Esophagus squamous epithelium (tissue), 5 donors: ENCODE measurements at regions not wholly inside any gene's neighbourhood (a gene's known extent, or its start where the extent isn't known, plus 50 kb on each side); places are given as distances from the start of the nearest gene placed in this dataset.

Source experiments
- DNase-seq: peaks from one replicate; lab custom pipeline; 2025; lab: John Stamatoyannopoulos, UW
- H3K27ac ChIP-seq, 4 donors: fragments of 200-600 bp; sonication (generic); one replicate each; pipeline ENCODE4 v1.5.1; 2016 to 2019; ENCODE audit warnings: mild to moderate bottlenecking in 1 of 4
- H3K27me3 ChIP-seq, 4 donors: fragments of 200-600 bp; sonication (generic); 1 replicate in 3 of 4; 2 replicates in 1 of 4; pipeline versions ENCODE4 v1.5.1 to v1.6.0; 2017 to 2021; ENCODE audit warnings: antibody characterized with exemption in 1 of 4
- H3K36me3 ChIP-seq, 3 donors: fragments of 200-600 bp; sonication (generic); one replicate each; pipeline ENCODE4 v1.5.1; 2016 to 2019
- H3K4me1 ChIP-seq, 3 donors: fragments of 200-600 bp; sonication (generic); one replicate each; pipeline ENCODE4 v1.5.1; 2017 to 2019
- H3K4me3 ChIP-seq, 4 donors: fragments of 200-600 bp; sonication (generic); 1 replicate in 3 of 4; 2 replicates in 1 of 4; pipeline ENCODE4 v1.5.1; 2016 to 2019; ENCODE audit warnings: mild to moderate bottlenecking in 2 of 4, moderate library complexity in 1 of 4
- H3K9me3 ChIP-seq, 3 donors: fragments of 200-600 bp; sonication (generic); one replicate each; pipeline ENCODE4 v1.5.1; 2016 to 2019
- POLR2A ChIP-seq, 4 donors: fragments of 450-650 bp; IDR thresholded peaks; one replicate each; pipeline ENCODE4 v1.6.1; 2017; ENCODE audit warnings: antibody characterized with exemption in 4 of 4, mild to moderate bottlenecking in 4 of 4, moderate library complexity in 3 of 4
- WGBS, 2 donors: methylation state at CpG; one replicate each; pipeline ENCODE4 v1.1.5; 2018; 5-methylcytosine and 5-hydroxymethylcytosine counted together
- intact Hi-C: fragments of 100-400 bp; cut with DNase I; formaldehyde crosslinking; loops from one replicate; pipeline ENCODE4 v1.15.0; 2022
- TF ChIP-seq, protein P1 (sequence below), 6 experiments: fragments of 450-650 bp in 4 of 6; fragments of 200-600 bp in 2 of 6; sonication (generic) in 2 of 6; IDR thresholded peaks; one replicate each; pipeline ENCODE4 v1.5.1; 2016 to 2019; ENCODE audit warnings: antibody characterized with exemption in 6 of 6, mild to moderate bottlenecking in 4 of 6, moderate library complexity in 4 of 6
- donor health status: DM: yes; HTN: yes; CAD: no.

- Histone ChIP-seq H3K4me1 (peaks cover 61 to 100% (median 67%) of the 10 kb centered on the region in 3 donors), H3K27me3 (no peaks in the 10 kb centered on the region), H3K9me3 (no peaks in the 10 kb centered on the region), H3K4me3 (peak overlapping the region; percentile 45 to 70 (median 54)), H3K36me3 (peaks cover 0 to 13% (median 0%) of the 10 kb centered on the region in 3 donors), H3K27ac (peak overlapping the region; percentile 88 to 98 (median 96))
- DNase-seq, result no peak
- 6 to 40% methylated on average over 1 to 8 of the region's 47 CpGs for WGBS, 2 donors
- intact Hi-C loops, result no loop called here
- TF ChIP-seq POLR2A (IDR thresholded peaks at IDR 0.05), result no peak
- TF ChIP-seq, protein P1, sequence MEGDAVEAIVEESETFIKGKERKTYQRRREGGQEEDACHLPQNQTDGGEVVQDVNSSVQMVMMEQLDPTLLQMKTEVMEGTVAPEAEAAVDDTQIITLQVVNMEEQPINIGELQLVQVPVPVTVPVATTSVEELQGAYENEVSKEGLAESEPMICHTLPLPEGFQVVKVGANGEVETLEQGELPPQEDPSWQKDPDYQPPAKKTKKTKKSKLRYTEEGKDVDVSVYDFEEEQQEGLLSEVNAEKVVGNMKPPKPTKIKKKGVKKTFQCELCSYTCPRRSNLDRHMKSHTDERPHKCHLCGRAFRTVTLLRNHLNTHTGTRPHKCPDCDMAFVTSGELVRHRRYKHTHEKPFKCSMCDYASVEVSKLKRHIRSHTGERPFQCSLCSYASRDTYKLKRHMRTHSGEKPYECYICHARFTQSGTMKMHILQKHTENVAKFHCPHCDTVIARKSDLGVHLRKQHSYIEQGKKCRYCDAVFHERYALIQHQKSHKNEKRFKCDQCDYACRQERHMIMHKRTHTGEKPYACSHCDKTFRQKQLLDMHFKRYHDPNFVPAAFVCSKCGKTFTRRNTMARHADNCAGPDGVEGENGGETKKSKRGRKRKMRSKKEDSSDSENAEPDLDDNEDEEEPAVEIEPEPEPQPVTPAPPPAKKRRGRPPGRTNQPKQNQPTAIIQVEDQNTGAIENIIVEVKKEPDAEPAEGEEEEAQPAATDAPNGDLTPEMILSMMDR (IDR thresholded peaks at IDR 0.05), result no peak
Measured at GRCh38 chr12:124517260-124518050, 50.0 kb downstream of the NCOR2 start.

DNA sequence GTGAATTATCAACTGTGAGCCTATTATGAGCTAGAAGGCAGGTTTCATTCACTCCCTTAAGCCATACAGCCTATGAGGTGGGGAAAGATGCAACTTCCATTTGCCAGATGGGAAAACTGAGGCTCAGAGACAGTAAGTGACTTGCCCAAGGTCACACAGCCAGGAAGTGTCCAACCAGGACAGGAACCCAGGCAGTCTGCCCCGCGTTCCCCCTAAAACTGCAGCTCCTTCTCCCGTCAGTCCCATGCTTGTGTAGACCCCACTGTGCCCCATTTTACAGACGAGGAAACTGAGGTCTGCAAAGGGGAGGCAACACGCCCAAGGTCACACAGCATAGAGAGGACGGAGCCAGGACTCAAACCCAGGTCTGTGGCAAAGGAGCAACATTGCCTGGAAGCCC lies 50.6 kb downstream of the NCOR2 start:
- intact Hi-C loops, result no loop called here
- WGBS, 2 donors, result 42 to 80% methylated on average over 3 of the region's 6 CpGs
- Histone ChIP-seq H3K27ac (peak overlapping the region; percentile 88 to 98 (median 96)), H3K36me3 (peaks cover 0 to 8% (median 0%) of the 10 kb centered on the region in 3 donors), H3K4me1 (peaks cover 66 to 100% (median 71%) of the 10 kb centered on the region in 3 donors), H3K4me3 (peak overlapping the region; percentile 45 to 70 (median 54)), H3K9me3 (no peaks in the 10 kb centered on the region), H3K27me3 (no peaks in the 10 kb centered on the region)
- TF ChIP-seq, protein P1 (IDR thresholded peaks at IDR 0.05), result no peak
- no peak for TF ChIP-seq POLR2A (IDR thresholded peaks at IDR 0.05)
- no peak for DNase-seq

DNA sequence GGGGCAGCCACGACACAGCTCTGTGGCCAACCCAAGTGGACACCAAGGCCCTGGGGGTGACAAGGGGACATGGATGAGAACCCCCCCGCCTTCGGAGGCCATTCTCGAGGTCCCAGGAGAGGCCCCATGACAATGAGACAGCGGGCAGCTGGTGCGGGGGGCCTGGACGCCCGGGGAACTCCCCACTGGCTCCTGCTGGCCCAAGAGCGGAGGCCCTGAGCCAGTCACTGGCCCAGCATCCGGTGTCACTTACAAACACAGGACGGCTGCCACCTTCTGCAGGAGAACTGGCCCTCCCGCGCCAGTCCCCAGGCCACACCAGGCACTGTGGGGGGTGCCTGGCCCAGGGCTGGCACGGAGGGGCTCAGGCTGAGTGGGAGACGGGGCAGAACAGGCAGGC lies 51.4 kb downstream of the NCOR2 start:
- H3K4me1 ChIP-seq, result peaks cover 66 to 100% (median 71%) of the 10 kb centered on the region in 3 donors
- TF ChIP-seq, protein P1 (IDR thresholded peaks at IDR 0.05), result no peak
- no peak for TF ChIP-seq POLR2A (IDR thresholded peaks at IDR 0.05)
- H3K4me3 ChIP-seq, result peak overlapping the region in 2 of 4 donors; percentile 51 to 70
- H3K27ac ChIP-seq, result peak overlapping the region; percentile 88 to 98 (median 96)
- no peak for DNase-seq
- no peaks in the 10 kb centered on the region for H3K27me3 ChIP-seq
- no CpG with 5 or more reads among the region's 15 CpGs for WGBS, 2 donors
- H3K36me3 ChIP-seq, result peaks cover 0 to 4% (median 0%) of the 10 kb centered on the region in 3 donors
- H3K9me3 ChIP-seq, result no peaks in the 10 kb centered on the region
- intact Hi-C loops, result no loop called here

DNA sequence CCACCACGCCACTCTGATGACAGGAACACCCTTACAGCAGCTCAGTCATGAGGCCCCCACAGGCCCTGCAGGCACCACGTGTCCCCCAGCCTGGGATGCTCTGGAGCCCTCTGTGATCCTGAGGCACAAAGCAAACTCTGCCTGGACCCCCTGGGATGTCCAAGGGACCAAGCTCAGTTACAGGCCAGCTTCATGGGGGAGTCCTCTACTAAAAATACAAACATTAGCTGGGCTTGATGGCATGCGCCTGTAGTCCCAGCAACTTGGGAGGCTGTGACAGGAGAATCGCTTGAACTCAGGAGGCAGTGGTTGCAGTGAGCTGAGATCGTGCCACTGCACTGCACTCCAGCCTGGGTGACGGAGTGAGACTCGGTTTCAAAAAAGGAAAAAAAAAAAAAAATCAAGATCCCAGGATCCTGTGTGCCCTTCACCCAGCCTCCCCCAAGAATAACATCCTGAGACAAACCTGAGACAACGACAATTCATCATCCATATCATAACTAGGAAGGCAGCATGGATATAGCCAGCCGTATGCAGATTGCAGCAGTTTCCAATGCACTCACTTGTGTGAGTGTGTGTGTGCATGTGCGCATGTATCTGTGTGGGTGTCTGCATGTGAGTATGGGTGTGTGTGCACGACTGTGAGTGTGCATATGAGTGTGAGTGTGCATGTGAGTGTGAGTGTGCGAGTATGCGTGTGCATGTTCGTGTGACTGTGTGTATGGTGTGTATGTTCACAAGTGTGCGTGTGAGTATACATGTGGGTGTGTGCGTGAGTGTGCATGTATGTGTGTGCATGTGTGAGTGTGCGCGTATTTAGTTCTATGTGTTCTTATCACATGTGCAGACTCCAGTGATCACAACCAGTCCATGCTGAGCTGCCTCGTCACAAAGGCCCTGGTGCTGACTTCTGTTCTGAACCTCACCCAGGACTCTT lies 52.1 kb downstream of the NCOR2 start:
- intact Hi-C loops, result no loop called here
- no peak overlapping the region for H3K4me3 ChIP-seq

More for the DNA sequence above, 52.1 kb downstream of the NCOR2 start:
- no peak for TF ChIP-seq POLR2A (IDR thresholded peaks at IDR 0.05)
- TF ChIP-seq, protein P1 (IDR thresholded peaks at IDR 0.05), result no peak
- no peak for DNase-seq
- 85 to 92% methylated on average over 15 to 18 of the region's 19 CpGs for WGBS, 2 donors
- no peaks in the 10 kb centered on the region for H3K9me3 ChIP-seq
- peak overlapping the region in 3 of 4 donors; percentile 88 to 98 (median 96) for H3K27ac ChIP-seq
- H3K4me1 ChIP-seq, result peaks cover 63 to 100% (median 70%) of the 10 kb centered on the region in 3 donors
- no peaks in the 10 kb centered on the region for H3K27me3 ChIP-seq
- peaks cover 0 to 4% (median 0%) of the 10 kb centered on the region in 3 donors for H3K36me3 ChIP-seq
